ENCODE measurements at regions not wholly inside any gene's neighbourhood (a gene's known extent, or its start where the extent isn't known, plus 50 kb on each side); places are given as distances from the start of the nearest gene placed in this dataset.

DNA sequence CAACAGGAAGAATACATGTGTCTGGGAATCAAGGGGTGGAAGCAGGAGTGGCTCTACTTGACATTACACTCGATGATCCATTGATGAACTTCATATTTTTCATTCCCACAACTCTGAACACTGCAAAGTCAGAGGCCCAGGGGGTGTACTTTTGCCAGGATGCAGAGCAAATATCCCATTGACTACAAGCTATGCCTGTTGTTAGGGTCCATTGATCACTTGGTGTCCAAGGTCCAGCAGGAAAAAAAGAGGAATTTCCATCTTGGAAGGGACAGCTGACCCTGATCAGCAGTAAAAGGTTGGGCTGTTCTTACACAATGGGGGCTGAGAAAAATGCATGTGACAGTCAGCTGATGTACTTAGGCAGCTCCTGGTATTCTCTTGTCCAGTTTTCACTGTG is 118.5 kb upstream of the MAP1B start:
- Histone ChIP-seq H3K23ac (ENCODE audit: low read length in 2 of 2) (no peak overlapping the region), H3K9me3 (ENCODE audit: control insufficient read depth, low read length) (no peaks in the 10 kb centered on the region)

DNA sequence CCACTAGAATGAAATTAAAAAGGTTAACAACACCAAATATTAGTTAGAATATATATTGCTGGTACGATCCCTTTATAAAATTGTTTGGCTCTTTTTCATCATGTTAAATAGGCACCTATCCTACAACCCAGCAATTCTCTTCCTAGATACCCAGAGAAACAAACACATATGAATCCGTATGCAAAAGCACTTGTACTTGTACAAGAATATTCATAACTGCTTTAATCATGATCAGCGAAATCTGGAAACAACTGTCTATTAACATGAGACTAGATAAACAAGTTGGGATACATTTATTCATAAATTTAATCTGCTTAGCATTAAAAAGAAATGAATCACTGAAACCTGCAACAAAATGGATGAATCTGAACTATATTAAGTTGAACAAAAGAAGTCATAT is 113.7 kb upstream of the MAP1B start:
- no peak overlapping the region for H2BK15ac ChIP-seq (ENCODE audit: low read depth, poor library complexity, severe bottlenecking)
- H3K18ac ChIP-seq (ENCODE audit: low read depth in 1 of 2, low read length in 2 of 2), result no peak overlapping the region
- H2BK120ac ChIP-seq (ENCODE audit: low read depth, low read length), result no peak overlapping the region
- no peak overlapping the region for H3K4ac ChIP-seq (ENCODE audit: low read depth in 1 of 2, low read length in 2 of 2)
- whole genome bisulfite sequencing, result 100% methylated on average over 1 of the region's 3 CpGs
- no peak overlapping the region for H4K91ac ChIP-seq (ENCODE audit: low read length)
- H3K36me3 ChIP-seq (ENCODE audit: control insufficient read depth in 1 of 2, insufficient read depth in 2 of 2, low read depth in 1 of 2, low read length in 2 of 2), result no peaks in the 10 kb centered on the region
- H3K4me2 ChIP-seq (ENCODE audit: low read length, poor library complexity, severe bottlenecking), result no peak overlapping the region
- peaks cover 9 to 15% of the 10 kb centered on the region in 2 experiments for H3K27me3 ChIP-seq (ENCODE audit: control insufficient read depth in 1 of 2, insufficient read depth in 1 of 2, low read length in 2 of 2)
- no peak overlapping the region for H3K14ac ChIP-seq (ENCODE audit: low read length in 2 of 2)
- no peak overlapping the region for H3K4me3 ChIP-seq (ENCODE audit: insufficient read depth in 1 of 2, low read depth in 1 of 2, low read length in 2 of 2)
- H4K8ac ChIP-seq (ENCODE audit: low read length), result no peak overlapping the region
- H2AFZ ChIP-seq (ENCODE audit: low read depth, low read length), result no peak overlapping the region
- H3K9ac ChIP-seq (ENCODE audit: low read length), result no peak overlapping the region
- H3K79me1 ChIP-seq (replicated peaks; ENCODE audit: low read length, poor library complexity, severe bottlenecking), result no peaks in the 10 kb centered on the region
- no peaks in the 10 kb centered on the region for H3K4me1 ChIP-seq (ENCODE audit: control insufficient read depth, insufficient read depth, low read depth, low read length)
- H3K27ac ChIP-seq (ENCODE audit: low read length, poor library complexity, severe bottlenecking), result no peak overlapping the region
- DNase-seq, result no peak
- no peak overlapping the region for H2BK12ac ChIP-seq (ENCODE audit: low read length in 2 of 2)
- H2AK5ac ChIP-seq (ENCODE audit: low read length, severe bottlenecking), result no peak overlapping the region
- H2BK5ac ChIP-seq (ENCODE audit: low read depth, low read length, poor library complexity, severe bottlenecking), result no peak overlapping the region
- H3K23ac ChIP-seq (ENCODE audit: low read length in 2 of 2), result no peak overlapping the region
- no peaks in the 10 kb centered on the region for H3K9me3 ChIP-seq (ENCODE audit: control insufficient read depth, low read length)

More for the DNA sequence above, 118.5 kb upstream of the MAP1B start:
- H2BK120ac ChIP-seq (ENCODE audit: low read depth, low read length), result no peak overlapping the region
- H4K8ac ChIP-seq (ENCODE audit: low read length), result no peak overlapping the region
- H2BK12ac ChIP-seq (ENCODE audit: low read length in 2 of 2), result no peak overlapping the region
- no peak overlapping the region for H3K14ac ChIP-seq (ENCODE audit: low read length in 2 of 2)
- no peak overlapping the region for H3K18ac ChIP-seq (ENCODE audit: low read depth in 1 of 2, low read length in 2 of 2)
- no peaks in the 10 kb centered on the region for H3K79me1 ChIP-seq (replicated peaks; ENCODE audit: low read length, poor library complexity, severe bottlenecking)
- H3K4me2 ChIP-seq (ENCODE audit: low read length, poor library complexity, severe bottlenecking), result no peak overlapping the region
- no peaks in the 10 kb centered on the region for H3K4me1 ChIP-seq (ENCODE audit: control insufficient read depth, insufficient read depth, low read depth, low read length)
- WGBS, result 71% methylated on average over 1 of the region's 1 CpG
- no peak overlapping the region for H4K91ac ChIP-seq (ENCODE audit: low read length)
- no peaks in the 10 kb centered on the region for H3K36me3 ChIP-seq (ENCODE audit: control insufficient read depth in 1 of 2, insufficient read depth in 2 of 2, low read depth in 1 of 2, low read length in 2 of 2)
- H3K9ac ChIP-seq (ENCODE audit: low read length), result no peak overlapping the region
- no peak overlapping the region for H2AK5ac ChIP-seq (ENCODE audit: low read length, severe bottlenecking)
- H3K4ac ChIP-seq (ENCODE audit: low read depth in 1 of 2, low read length in 2 of 2), result no peak overlapping the region
- H2AFZ ChIP-seq (ENCODE audit: low read depth, low read length), result no peak overlapping the region
- no peak overlapping the region for H3K27ac ChIP-seq (ENCODE audit: low read length, poor library complexity, severe bottlenecking)
- H2BK5ac ChIP-seq (ENCODE audit: low read depth, low read length, poor library complexity, severe bottlenecking), result no peak overlapping the region
- no peak for DNase-seq
- no peak overlapping the region for H2BK15ac ChIP-seq (ENCODE audit: low read depth, poor library complexity, severe bottlenecking)
- H3K4me3 ChIP-seq (ENCODE audit: insufficient read depth in 1 of 2, low read depth in 1 of 2, low read length in 2 of 2), result no peak overlapping the region
- no peaks in the 10 kb centered on the region for H3K27me3 ChIP-seq (ENCODE audit: control insufficient read depth in 1 of 2, insufficient read depth in 1 of 2, low read length in 2 of 2)

- Histone ChIP-seq H3K14ac (ENCODE audit: low read length in 2 of 2) (no peak overlapping the region), H2BK120ac (ENCODE audit: low read depth, low read length) (no peak overlapping the region), H4K8ac (ENCODE audit: low read length) (no peak overlapping the region), H3K18ac (ENCODE audit: low read depth in 1 of 2, low read length in 2 of 2) (no peak overlapping the region), H2BK12ac (ENCODE audit: low read length in 2 of 2) (no peak overlapping the region), H4K91ac (ENCODE audit: low read length) (no peak overlapping the region), H2BK5ac (ENCODE audit: low read depth, low read length, poor library complexity, severe bottlenecking) (no peak overlapping the region), H3K4me2 (ENCODE audit: low read length, poor library complexity, severe bottlenecking) (no peak overlapping the region), H3K27ac (ENCODE audit: low read length, poor library complexity, severe bottlenecking) (no peak overlapping the region), H3K79me1 (replicated peaks; ENCODE audit: low read length, poor library complexity, severe bottlenecking) (no peaks in the 10 kb centered on the region), H3K4ac (ENCODE audit: low read depth in 1 of 2, low read length in 2 of 2) (no peak overlapping the region), H3K9ac (ENCODE audit: low read length) (no peak overlapping the region), H3K4me3 (ENCODE audit: insufficient read depth in 1 of 2, low read depth in 1 of 2, low read length in 2 of 2) (no peak overlapping the region), H3K36me3 (ENCODE audit: control insufficient read depth in 1 of 2, insufficient read depth in 2 of 2, low read depth in 1 of 2, low read length in 2 of 2) (no peaks in the 10 kb centered on the region), H3K4me1 (ENCODE audit: control insufficient read depth, insufficient read depth, low read depth, low read length) (no peaks in the 10 kb centered on the region), H2BK15ac (ENCODE audit: low read depth, poor library complexity, severe bottlenecking) (no peak overlapping the region), H2AK5ac (ENCODE audit: low read length, severe bottlenecking) (no peak overlapping the region), H3K27me3 (ENCODE audit: control insufficient read depth in 1 of 2, insufficient read depth in 1 of 2, low read length in 2 of 2) (peaks cover 15 to 20% of the 10 kb centered on the region in 2 experiments), H3K23ac (ENCODE audit: low read length in 2 of 2) (no peak overlapping the region), H3K9me3 (ENCODE audit: control insufficient read depth, low read length) (no peaks in the 10 kb centered on the region), H2AFZ (ENCODE audit: low read depth, low read length) (no peak overlapping the region)
- WGBS, result 82% methylated on average over 2 of the region's 2 CpGs
- no peak for DNase-seq
Observed at GRCh38 chr5:71996789-71997188, 110.5 kb upstream of the MAP1B start.

DNA sequence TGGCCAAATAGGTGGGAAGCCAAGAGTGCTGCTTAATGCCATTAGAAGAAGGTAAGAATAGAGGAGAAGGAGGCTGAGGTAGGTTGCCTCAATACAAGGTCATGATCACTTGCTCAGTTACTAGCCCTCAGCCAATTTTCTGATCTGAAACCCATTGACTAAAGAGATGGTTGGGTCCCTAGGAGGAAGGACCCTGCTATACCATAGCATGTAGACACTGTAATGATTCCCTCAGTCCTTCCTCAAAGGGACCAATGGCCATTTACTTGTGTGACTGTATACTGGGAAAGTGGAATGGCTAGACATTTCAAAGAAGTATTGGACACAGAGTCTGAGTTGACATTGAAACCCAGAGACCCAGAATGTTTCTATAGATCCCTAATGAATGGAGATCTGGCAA is 108.5 kb upstream of the MAP1B start:
- H4K8ac ChIP-seq (ENCODE audit: low read length), result no peak overlapping the region
- H3K4me3 ChIP-seq (ENCODE audit: insufficient read depth in 1 of 2, low read depth in 1 of 2, low read length in 2 of 2), result no peak overlapping the region
- H3K4ac ChIP-seq (ENCODE audit: low read depth in 1 of 2, low read length in 2 of 2), result no peak overlapping the region
- H2BK5ac ChIP-seq (ENCODE audit: low read depth, low read length, poor library complexity, severe bottlenecking), result no peak overlapping the region
- H4K91ac ChIP-seq (ENCODE audit: low read length), result no peak overlapping the region
- H3K9me3 ChIP-seq (ENCODE audit: control insufficient read depth, low read length), result no peaks in the 10 kb centered on the region
- no peak for DNase-seq
- H3K27ac ChIP-seq (ENCODE audit: low read length, poor library complexity, severe bottlenecking), result no peak overlapping the region
- no peak overlapping the region for H3K18ac ChIP-seq (ENCODE audit: low read depth in 1 of 2, low read length in 2 of 2)
- no peak overlapping the region for H3K4me2 ChIP-seq (ENCODE audit: low read length, poor library complexity, severe bottlenecking)
- no peak overlapping the region for H2AFZ ChIP-seq (ENCODE audit: low read depth, low read length)
- no peaks in the 10 kb centered on the region for H3K4me1 ChIP-seq (ENCODE audit: control insufficient read depth, insufficient read depth, low read depth, low read length)
- H3K79me1 ChIP-seq (replicated peaks; ENCODE audit: low read length, poor library complexity, severe bottlenecking), result no peaks in the 10 kb centered on the region
- H2AK5ac ChIP-seq (ENCODE audit: low read length, severe bottlenecking), result no peak overlapping the region
- no peak overlapping the region for H3K14ac ChIP-seq (ENCODE audit: low read length in 2 of 2)
- H2BK12ac ChIP-seq (ENCODE audit: low read length in 2 of 2), result no peak overlapping the region
- no peak overlapping the region for H2BK120ac ChIP-seq (ENCODE audit: low read depth, low read length)
- no peaks in the 10 kb centered on the region for H3K36me3 ChIP-seq (ENCODE audit: control insufficient read depth in 1 of 2, insufficient read depth in 2 of 2, low read depth in 1 of 2, low read length in 2 of 2)
- no peak overlapping the region for H3K9ac ChIP-seq (ENCODE audit: low read length)
- H3K27me3 ChIP-seq (ENCODE audit: control insufficient read depth in 1 of 2, insufficient read depth in 1 of 2, low read length in 2 of 2), result peaks cover 20 to 22% of the 10 kb centered on the region in 2 experiments
- H2BK15ac ChIP-seq (ENCODE audit: low read depth, poor library complexity, severe bottlenecking), result no peak overlapping the region
- no peak overlapping the region for H3K23ac ChIP-seq (ENCODE audit: low read length in 2 of 2)

All from mesenchymal stem cell (in vitro differentiated cells and primary cell).